Neural cell (in vitro differentiated cells): ENCODE measurements at regions not wholly inside any gene's neighbourhood (a gene's known extent, or its start where the extent isn't known, plus 50 kb on each side); places are given as distances from the start of the nearest gene placed in this dataset.

ENCODE experiments used
- H2AFZ ChIP-seq: fragments of 200-600, 300-800 bp; sonication (generic), shearing (Covaris generic); 2 replicates; pipeline ENCODE4 v1.6.0; 2014; ENCODE audit warnings: low read depth, mild to moderate bottlenecking, antibody characterized with exemption, low read length, moderate library complexity
- H3F3A ChIP-seq: fragments of 200-600 bp; shearing (Covaris generic); 2 replicates; pipeline ENCODE4 v1.6.1; 2016; ENCODE audit warnings: mild to moderate bottlenecking, moderate library complexity, mixed read lengths, antibody characterized with exemption, low read length; ENCODE audit not compliant: insufficient read depth, poor library complexity, severe bottlenecking
- H3K27ac ChIP-seq: fragments of 200-600, 300-800 bp; sonication (generic), shearing (Covaris generic); 2 replicates; pipeline ENCODE4 v1.5.1; 2014; ENCODE audit warnings: mild to moderate bottlenecking, low read length, moderate library complexity
- H3K27me3 ChIP-seq: fragments of 300-800, 200-600 bp; sonication (generic), shearing (Covaris generic); 2 replicates; pipeline ENCODE4 v1.6.0; 2014; ENCODE audit warnings: mild to moderate bottlenecking, low read depth, low read length, moderate library complexity; ENCODE audit not compliant: insufficient read depth
- H3K36me3 ChIP-seq: fragments of 300-800, 200-600 bp; sonication (generic), shearing (Covaris generic); 2 replicates; pipeline ENCODE4 v1.5.1; 2014; ENCODE audit warnings: mild to moderate bottlenecking, antibody characterized with exemption, low read length, moderate library complexity; ENCODE audit not compliant: insufficient read depth
- H3K4me2 ChIP-seq: fragments of 300-800, 200-600 bp; sonication (generic), shearing (Covaris generic); 2 replicates; pipeline ENCODE4 v1.6.0; 2014; ENCODE audit warnings: mild to moderate bottlenecking, low read length
- H3K4me3 ChIP-seq: fragments of 300-800, 200-600 bp; sonication (generic), shearing (Covaris generic); 2 replicates; pipeline ENCODE4 v1.5.1; 2014; ENCODE audit warnings: mild to moderate bottlenecking, low read length, moderate library complexity
- H3K79me2 ChIP-seq: fragments of 200-600 bp; shearing (Covaris generic); replicated peaks from 2 replicates; pipeline ENCODE4 v1.6.0; 2014; ENCODE audit warnings: mild to moderate bottlenecking, low read length, moderate library complexity; ENCODE audit not compliant: insufficient read depth
- H3K9ac ChIP-seq: fragments of 300-800, 200-600 bp; sonication (generic), shearing (Covaris generic); 2 replicates; pipeline ENCODE4 v1.6.1; 2016; ENCODE audit warnings: mild to moderate bottlenecking, low read length, mixed read lengths
- H3K9me2 ChIP-seq: fragments of 200-600 bp; shearing (Covaris generic); 2 replicates; pipeline ENCODE4 v1.6.1; 2016; ENCODE audit warnings: mild to moderate bottlenecking, low read length, mixed read lengths; ENCODE audit not compliant: insufficient read depth
- H3K9me3 ChIP-seq: fragments of 200-600, 300-800 bp; sonication (generic), shearing (Covaris generic); 2 replicates; pipeline ENCODE4 v1.6.1; 2016; ENCODE audit warnings: mild to moderate bottlenecking, mixed run types, low read length, moderate library complexity, mixed read lengths
- H4K20me1 ChIP-seq: fragments of 200-600 bp; shearing (Covaris generic); 2 replicates; pipeline ENCODE4 v1.6.1; 2016; ENCODE audit warnings: mild to moderate bottlenecking, mixed run types; ENCODE audit not compliant: insufficient read depth
- CTCF ChIP-seq: fragments of 450-650 bp; IDR thresholded peaks from 2 replicates; pipeline ENCODE4 v1.5.1; 2014; ENCODE audit warnings: antibody characterized with exemption, mild to moderate bottlenecking, moderate library complexity; ENCODE audit not compliant: poor library complexity, severe bottlenecking
- EP300 ChIP-seq: fragments of 450-650 bp; conservative IDR thresholded peaks from 2 replicates; pipeline ENCODE4 v1.6.1; 2014; ENCODE audit warnings: antibody characterized with exemption, mild to moderate bottlenecking, moderate library complexity; ENCODE audit not compliant: poor library complexity, severe bottlenecking
- EZH2 ChIP-seq: fragments of 200-600, 300-800 bp; shearing (Covaris generic), sonication (generic); IDR thresholded peaks from 2 replicates; pipeline ENCODE4 v1.6.1; 2014; ENCODE audit warnings: antibody characterized with exemption, low read length, borderline replicate concordance, mild to moderate bottlenecking; ENCODE audit not compliant: insufficient read depth, poor library complexity, severe bottlenecking
- MXI1 ChIP-seq: fragments of 450-650 bp; conservative IDR thresholded peaks from 2 replicates; pipeline ENCODE4 v1.6.1; 2014; ENCODE audit warnings: antibody characterized with exemption, mild to moderate bottlenecking; ENCODE audit not compliant: poor library complexity, severe bottlenecking
- POLR2AphosphoS5 ChIP-seq: IDR thresholded peaks from 2 replicates; pipeline ENCODE4 v1.6.1; 2012
- RAD21 ChIP-seq: fragments of 450-650 bp; conservative IDR thresholded peaks from 2 replicates; pipeline ENCODE4 v1.6.1; 2014; ENCODE audit warnings: antibody characterized with exemption, mild to moderate bottlenecking, moderate library complexity
- REST ChIP-seq: IDR thresholded peaks from 2 replicates; pipeline ENCODE4 v1.6.1; 2012; ENCODE audit warnings: borderline replicate concordance
- SMC3 ChIP-seq: fragments of 450-650 bp; conservative IDR thresholded peaks from 2 replicates; pipeline ENCODE4 v1.6.1; 2014; ENCODE audit warnings: antibody characterized with exemption, mild to moderate bottlenecking, moderate library complexity; ENCODE audit not compliant: poor library complexity
- TAF1 ChIP-seq: IDR thresholded peaks from 2 replicates; pipeline ENCODE4 v1.6.1; 2012; ENCODE audit warnings: low read depth

GRCh38 chr18:38895560-38895959 lies 1330.0 kb upstream of the CELF4 start:
- Histone ChIP-seq H3K9me3 (no peaks in the 10 kb centered on the region), H3K9me2 (no peaks in the 10 kb centered on the region), H3K27me3 (no peaks in the 10 kb centered on the region), H4K20me1 (no peaks in the 10 kb centered on the region), H3K36me3 (no peaks in the 10 kb centered on the region), H3K4me2 (no peak overlapping the region), H3K79me2 (no peaks in the 10 kb centered on the region), H3K9ac (no peak overlapping the region), H2AFZ (no peak overlapping the region), H3K27ac (no peak overlapping the region), H3F3A (no peaks in the 10 kb centered on the region), H3K4me3 (no peak overlapping the region)
- no peak for TF ChIP-seq RAD21
- no peak for TF ChIP-seq TAF1
- no peak for TF ChIP-seq EZH2
- TF ChIP-seq CTCF, result no peak
- no peak for TF ChIP-seq POLR2AphosphoS5
- TF ChIP-seq REST, result no peak

GRCh38 chr18:38887671-38888020 lies 1322.0 kb upstream of the CELF4 start:
- H3K4me3 ChIP-seq, result no peak overlapping the region
- no peaks in the 10 kb centered on the region for H4K20me1 ChIP-seq
- no peaks in the 10 kb centered on the region for H3K79me2 ChIP-seq
- H3K9me3 ChIP-seq, result no peaks in the 10 kb centered on the region
- H3K9ac ChIP-seq, result no peak overlapping the region
- H2AFZ ChIP-seq, result no peak overlapping the region
- H3K36me3 ChIP-seq, result no peaks in the 10 kb centered on the region
- no peak overlapping the region for H3K4me2 ChIP-seq
- no peak overlapping the region for H3K27ac ChIP-seq
- H3K27me3 ChIP-seq, result no peaks in the 10 kb centered on the region
- TF ChIP-seq EP300 (no peak), RAD21 (no peak), REST (no peak), SMC3 (no peak), EZH2 (no peak), MXI1 (no peak), CTCF (no peak), POLR2AphosphoS5 (no peak), TAF1 (no peak)
- H3F3A ChIP-seq, result no peaks in the 10 kb centered on the region
- H3K9me2 ChIP-seq, result no peaks in the 10 kb centered on the region
